VCaP (cell line): ENCODE measurements at regions not wholly inside any gene's neighbourhood (a gene's known extent, or its start where the extent isn't known, plus 50 kb on each side); places are given as distances from the start of the nearest gene placed in this dataset.
"Not testable (repeated sequence)": the region's sequence is repeated elsewhere in the genome, so short reads cannot be mapped to it uniquely, and the experiment has no call there.

Experiments used
- H3K27ac ChIP-seq: fragments of 450-650 bp; 2 replicates; pipeline ENCODE4 v1.5.1; 2017
- CTCF ChIP-seq: fragments of 450-650 bp; conservative IDR thresholded peaks from 2 replicates; pipeline ENCODE4 v1.5.1; 2017; ENCODE audit warnings: mild to moderate bottlenecking, moderate library complexity

GRCh38 chr14:43313719-43314118 is 1193.4 kb downstream of the FSCB start:
- no peak for TF ChIP-seq CTCF
- no peak overlapping the region for H3K27ac ChIP-seq

- no peak overlapping the region for H3K27ac ChIP-seq
- TF ChIP-seq CTCF = no peak
Measured at GRCh38 chr14:43308421-43309110, 1198.5 kb downstream of the FSCB start.

GRCh38 chr14:43307836-43308235 is 1199.2 kb downstream of the FSCB start:
- TF ChIP-seq CTCF = no peak
- no peak overlapping the region for H3K27ac ChIP-seq

- H3K27ac ChIP-seq = no peak overlapping the region
- no peak for TF ChIP-seq CTCF
Measured at GRCh38 chr14:43306053-43306452, 1201.0 kb downstream of the FSCB start.

GRCh38 chr14:43297794-43298193 is 1209.3 kb downstream of the FSCB start:
- H3K27ac ChIP-seq = no peak overlapping the region
- TF ChIP-seq CTCF = no peak

- not testable (repeated sequence) for H3K27ac ChIP-seq
Measured at GRCh38 chr14:43296061-43296460, 1211.0 kb downstream of the FSCB start.

- TF ChIP-seq CTCF = no peak
Measured at GRCh38 chr14:43285575-43285974, 1221.5 kb downstream of the FSCB start.

GRCh38 chr14:43260056-43260455 is 1247.0 kb downstream of the FSCB start:
- TF ChIP-seq CTCF = no peak
- H3K27ac ChIP-seq = no peak overlapping the region

More at GRCh38 chr14:43285575-43285974, 1221.5 kb downstream of the FSCB start:
- H3K27ac ChIP-seq = no peak overlapping the region
